ENCODE measurements at regions not wholly inside any gene's neighbourhood (a gene's known extent, or its start where the extent isn't known, plus 50 kb on each side); places are given as distances from the start of the nearest gene placed in this dataset.
"Not testable (repeated sequence)": the region's sequence is repeated elsewhere in the genome, so short reads cannot be mapped to it uniquely, and the experiment has no call there.

DNA sequence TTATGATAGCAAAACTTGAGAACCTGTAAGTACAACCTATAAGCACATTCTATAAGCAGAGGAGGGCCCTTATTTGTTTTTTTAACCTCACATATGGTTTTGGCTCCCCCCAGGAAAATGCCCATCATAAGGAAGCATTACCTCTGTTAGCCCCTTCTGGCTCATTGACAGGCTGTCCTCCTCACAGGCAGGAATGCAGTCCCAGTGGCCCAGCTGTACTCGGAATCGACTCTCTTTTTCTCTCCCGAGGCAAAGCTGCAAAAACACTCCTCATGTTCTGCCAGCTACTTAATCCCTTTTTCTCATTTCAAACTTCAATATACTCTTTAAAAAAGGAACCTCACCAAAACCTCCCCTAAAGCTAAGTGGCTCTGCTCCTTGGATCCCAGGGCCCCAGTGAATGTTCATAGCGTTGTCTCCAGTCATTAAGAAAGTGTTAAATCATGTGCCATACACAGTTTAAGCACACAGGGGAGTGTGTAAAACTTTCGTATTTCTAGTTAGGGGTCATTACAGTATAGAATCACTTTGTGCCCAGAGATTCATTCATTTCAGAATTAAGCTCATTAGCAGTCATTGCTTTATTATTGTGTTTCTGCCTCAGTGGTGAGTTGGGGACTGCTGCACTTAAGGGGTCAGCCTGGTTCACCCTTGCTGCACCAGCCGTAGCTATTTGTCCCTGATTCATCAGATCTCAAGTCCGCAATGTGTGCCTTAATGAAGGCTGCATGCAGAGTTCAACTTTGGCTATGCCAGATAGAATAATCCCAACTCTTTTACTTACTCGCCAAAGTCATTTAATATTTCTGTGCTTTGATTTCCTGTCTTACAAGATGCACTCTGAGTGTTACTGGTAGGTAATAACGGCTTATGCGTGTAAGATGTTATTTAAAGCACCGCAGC lies 57.6 kb downstream of the JRKL start:
- no peak for DNase-seq (ENCODE audit: low read depth in 2 of 2)

- no peak for DNase-seq (ENCODE audit: low read depth in 2 of 2)
These were observed 58.4 kb downstream of the JRKL start for GRCh38 chr11:96448225-96448624.

DNA sequence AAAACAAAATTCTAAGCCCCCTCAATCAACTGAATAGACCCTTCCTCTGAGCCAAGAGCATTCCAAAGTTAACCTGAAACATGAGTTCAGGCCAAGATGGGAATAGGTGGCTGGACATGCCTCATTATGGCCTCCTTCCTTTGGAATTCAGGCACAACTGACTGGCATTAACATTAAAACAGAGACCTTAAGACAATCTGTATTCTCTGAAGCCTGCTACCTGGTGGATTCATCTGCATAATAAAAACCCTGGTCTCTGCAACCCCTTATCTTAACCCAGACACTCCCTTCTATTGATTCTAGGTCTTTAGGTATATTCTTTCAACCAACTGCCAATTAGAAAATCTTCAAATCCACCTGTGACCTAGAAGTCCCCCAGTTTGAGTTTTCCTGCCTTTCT lies 66.3 kb downstream of the JRKL start:
- no peak for DNase-seq (ENCODE audit: low read depth in 2 of 2)

GRCh38 chr11:96459751-96460150 lies 69.9 kb downstream of the JRKL start:
- no peak for DNase-seq (ENCODE audit: low read depth in 2 of 2)

DNA sequence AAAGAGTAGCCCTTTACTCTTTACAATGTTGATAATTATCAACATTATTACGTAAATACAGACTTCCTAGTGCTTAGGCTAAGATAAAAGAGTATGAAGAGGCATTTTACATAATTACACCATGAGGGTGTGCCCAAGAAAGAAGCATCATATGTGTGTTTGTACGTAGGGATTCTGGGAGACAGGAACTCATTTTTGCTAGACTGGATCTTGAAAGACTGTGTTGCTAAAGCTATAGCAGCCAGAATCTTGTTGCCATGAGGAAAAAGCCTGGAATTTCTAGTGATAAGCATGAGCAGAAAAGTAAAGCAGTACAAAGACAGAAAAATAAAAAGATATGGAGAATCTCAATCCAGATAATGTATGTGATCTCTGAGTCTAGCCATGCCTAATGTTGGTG lies 72.1 kb downstream of the JRKL start:
- no peak for DNase-seq (ENCODE audit: low read depth in 2 of 2)

GRCh38 chr11:96464700-96465307 lies 75.0 kb downstream of the JRKL start:
- DNase-seq (ENCODE audit: low read depth in 2 of 2) = peak in 1 of 2 donors; percentile 3

DNA sequence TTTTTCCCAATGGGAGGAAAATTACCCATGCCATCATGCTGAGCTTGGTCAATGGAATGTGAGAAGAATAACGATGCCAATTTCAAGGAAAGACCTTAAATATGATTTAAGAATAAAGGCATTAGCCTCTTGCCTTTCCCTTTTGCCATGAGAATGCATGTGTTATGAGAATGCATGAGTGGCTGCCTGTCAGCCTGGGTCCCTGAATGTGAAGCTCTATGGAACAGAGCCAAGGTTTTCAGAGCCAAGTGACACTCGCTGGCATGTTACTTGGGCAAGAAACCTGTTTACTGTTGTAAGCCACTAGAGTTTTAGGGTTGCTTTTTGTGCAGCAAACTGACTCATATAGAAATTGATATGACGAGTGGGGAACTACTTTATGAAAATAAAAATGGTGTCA lies 75.7 kb downstream of the JRKL start:
- DNase-seq (ENCODE audit: low read depth in 2 of 2) = no peak

- no peak for DNase-seq (ENCODE audit: low read depth in 2 of 2)
These were observed 76.8 kb downstream of the JRKL start for GRCh38 chr11:96466607-96467006.

DNA sequence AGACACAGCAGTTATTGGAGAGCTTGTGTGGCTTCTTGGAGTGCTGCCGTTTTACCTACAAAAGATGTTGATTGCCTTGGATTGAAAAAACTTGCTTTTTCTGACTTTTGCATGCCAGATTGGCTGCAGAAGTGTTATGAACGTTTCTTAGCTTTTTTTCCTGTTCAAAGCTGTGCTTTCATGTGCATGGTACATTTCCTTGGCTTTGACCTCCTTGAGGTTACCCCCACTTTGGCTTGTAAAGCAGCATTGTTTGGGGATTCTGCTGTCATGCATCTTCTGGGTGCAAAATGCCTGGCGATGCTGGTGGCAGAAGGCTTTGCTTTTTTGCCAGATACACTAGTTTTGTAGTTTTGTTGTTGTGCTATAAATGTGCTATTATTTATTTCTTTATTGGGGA lies 80.0 kb downstream of the JRKL start:
- no peak for DNase-seq (ENCODE audit: low read depth in 2 of 2)

DNA sequence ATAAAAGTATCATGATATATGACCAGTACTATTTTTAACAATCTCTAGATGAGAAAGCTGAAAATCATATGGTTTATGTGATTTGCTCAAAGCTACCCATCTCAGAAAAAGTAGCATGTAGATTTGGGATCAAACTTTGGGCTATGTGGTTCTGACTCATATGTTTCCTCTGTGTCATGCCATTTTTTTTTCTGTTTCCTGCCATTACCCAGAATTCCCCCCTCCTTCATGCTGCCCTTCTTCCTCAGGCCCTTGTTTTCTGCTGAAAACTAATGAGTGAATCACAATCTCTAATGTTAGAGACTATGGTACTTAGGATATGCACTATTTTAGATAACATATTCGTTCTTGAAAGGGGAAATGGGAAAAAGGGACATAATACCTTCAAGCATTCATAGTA lies 80.7 kb downstream of the JRKL start:
- no peak for DNase-seq (ENCODE audit: low read depth in 2 of 2)

DNA sequence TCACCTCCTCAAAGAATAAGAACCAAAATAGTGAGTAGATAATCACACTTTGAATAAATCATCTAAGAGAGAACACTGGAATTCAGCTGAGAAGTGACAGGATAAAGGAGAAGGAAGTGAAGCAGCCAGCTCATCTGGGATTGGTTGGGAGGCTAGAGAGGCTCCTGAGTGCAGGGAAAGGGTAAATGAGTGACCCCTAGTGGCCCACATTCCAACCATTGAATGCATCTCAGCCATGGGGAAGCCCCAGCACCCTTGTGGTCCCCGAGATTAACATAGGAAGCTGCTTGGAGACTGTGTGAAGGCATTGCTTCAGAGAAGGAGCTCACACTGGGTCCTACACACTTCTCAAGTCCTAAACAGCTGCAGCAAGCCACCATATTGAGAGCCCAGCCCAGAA lies 82.3 kb downstream of the JRKL start:
- no peak for DNase-seq (ENCODE audit: low read depth in 2 of 2)

DNA sequence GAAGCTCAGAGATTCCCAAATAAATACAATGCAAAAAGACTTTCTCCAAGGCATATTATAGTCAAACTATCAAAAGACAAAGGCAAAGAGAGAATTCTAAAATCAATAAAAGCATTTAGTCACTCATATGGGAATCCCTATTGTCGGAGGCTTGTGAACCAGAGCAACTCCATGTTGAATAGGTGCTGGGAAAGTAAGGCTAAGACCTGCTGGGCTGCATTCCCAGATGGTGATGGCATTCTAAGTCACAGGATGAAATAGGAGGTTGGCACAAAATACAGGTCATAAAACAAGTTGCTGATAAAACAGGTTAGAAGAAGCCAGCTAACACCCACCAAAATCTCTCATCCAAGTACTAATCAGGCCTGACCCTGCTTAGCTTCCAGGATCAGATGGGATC lies 84.5 kb downstream of the JRKL start:
- no peak for DNase-seq (ENCODE audit: low read depth in 2 of 2)

DNA sequence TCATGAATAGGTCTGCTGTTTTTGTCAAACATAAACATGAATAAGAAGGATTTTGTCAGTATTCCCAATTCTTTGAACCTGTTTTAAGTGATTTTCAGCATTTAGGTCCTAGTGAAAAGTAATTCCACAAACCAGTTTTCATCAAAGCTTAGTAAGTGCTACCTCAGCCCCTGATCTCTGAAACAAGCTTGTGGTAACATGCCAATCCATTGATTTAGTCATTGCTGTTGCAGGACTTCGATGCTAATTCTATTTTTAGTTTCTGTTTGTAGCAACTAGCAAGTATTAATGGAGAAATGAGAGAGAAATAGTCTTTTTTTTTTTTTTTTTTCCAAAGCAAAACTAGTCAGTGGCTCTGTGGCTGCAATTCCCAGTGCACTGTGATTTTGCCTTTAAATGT lies 91.4 kb downstream of the JRKL start:
- DNase-seq (ENCODE audit: low read depth in 2 of 2) = no peak

- no peak for DNase-seq (ENCODE audit: low read depth in 2 of 2)
These were observed 92.0 kb downstream of the JRKL start for GRCh38 chr11:96481771-96482170.

GRCh38 chr11:96482193-96482592 lies 92.4 kb downstream of the JRKL start:
- no peak for DNase-seq (ENCODE audit: low read depth in 2 of 2)

DNA sequence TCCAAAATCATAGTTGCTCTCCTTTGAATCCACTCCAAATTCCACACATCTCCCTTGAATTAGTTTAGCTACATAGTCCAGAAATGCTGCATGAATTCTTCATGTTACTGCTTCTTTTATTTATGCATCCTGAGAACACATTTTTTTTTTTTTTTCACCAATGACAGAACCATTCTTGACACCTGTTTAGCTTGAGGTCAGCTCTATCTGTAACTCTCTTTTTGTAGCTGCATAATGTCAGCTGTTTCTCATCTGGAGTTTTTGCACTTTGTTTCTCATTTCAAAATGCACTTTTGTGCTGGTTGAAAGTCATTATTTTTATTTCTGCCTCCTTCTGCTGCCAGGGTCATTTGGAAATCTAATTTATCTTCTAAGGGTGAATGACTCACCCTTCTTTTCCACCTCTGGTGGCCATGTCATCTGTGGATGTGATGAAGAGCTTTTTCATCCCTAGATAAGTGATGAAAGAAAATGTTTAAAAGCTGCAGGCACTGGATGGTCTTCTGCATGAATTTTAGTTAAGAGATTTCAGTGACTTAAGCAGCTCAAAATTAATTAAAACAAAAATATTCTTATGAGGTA lies 93.7 kb downstream of the JRKL start:
- no peak for DNase-seq (ENCODE audit: low read depth in 2 of 2)

DNA sequence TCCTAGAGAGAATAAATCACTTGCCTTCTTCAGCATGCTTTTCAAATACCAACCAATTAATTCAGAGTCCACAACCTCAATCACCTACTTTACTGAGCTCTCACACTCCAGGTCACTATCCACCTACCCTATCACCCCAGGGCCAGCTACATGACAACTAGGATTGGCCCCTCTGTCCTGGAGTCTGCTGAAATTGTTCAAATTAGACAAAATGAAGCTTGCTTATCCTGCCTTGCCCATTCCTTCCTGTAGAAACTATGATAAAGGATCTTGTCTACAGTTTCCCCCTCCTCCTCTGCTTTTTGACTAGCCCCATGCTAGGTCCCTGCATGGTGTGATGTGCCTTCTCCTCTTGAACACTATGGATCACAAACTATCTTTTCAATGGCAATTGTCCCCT lies 94.5 kb downstream of the JRKL start:
- no peak for DNase-seq (ENCODE audit: low read depth in 2 of 2)

- DNase-seq (ENCODE audit: low read depth in 2 of 2) = no peak
These were observed 97.2 kb downstream of the JRKL start for GRCh38 chr11:96486890-96487611.

DNA sequence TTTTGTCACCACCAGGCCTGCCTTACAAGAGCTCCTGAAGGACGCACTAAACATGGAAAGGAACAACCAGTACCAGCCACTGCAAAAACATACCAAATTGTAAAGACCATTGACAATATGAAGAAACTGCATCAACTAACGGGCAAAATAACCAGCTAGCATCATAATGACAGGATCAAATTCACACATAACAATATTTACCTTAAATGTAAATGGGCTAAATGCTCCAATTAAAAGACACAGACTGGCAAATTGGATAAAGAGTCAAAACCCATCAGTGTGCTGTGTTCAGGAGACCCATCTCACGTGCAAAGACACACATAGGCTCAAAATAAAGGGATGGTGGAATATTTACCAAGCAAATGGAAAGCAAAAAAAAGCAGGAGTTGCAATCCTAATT lies 99.1 kb downstream of the JRKL start:
- DNase-seq (ENCODE audit: low read depth in 2 of 2) = not testable (repeated sequence)

DNA sequence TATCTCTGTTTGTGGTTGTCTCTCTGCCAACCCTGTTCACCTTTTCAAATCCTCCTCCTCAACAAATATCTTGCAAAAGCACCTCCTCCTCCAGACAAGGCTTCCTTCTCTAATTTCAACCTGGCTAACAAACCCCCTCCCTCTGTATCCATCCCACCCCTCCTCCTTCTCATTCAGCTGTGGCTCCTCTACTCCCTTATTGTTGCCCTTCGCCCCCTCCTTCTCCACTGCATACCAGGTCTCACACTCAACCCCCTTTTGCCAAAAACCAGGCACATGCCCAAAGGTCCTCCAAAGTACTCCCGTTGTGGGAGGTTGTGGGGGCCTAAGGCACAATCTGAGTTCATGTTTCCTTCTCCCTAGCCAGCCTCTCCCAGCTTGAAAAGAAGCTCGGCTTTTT lies 110.6 kb downstream of the JRKL start:
- DNase-seq (ENCODE audit: low read depth in 2 of 2) = no peak

DNA sequence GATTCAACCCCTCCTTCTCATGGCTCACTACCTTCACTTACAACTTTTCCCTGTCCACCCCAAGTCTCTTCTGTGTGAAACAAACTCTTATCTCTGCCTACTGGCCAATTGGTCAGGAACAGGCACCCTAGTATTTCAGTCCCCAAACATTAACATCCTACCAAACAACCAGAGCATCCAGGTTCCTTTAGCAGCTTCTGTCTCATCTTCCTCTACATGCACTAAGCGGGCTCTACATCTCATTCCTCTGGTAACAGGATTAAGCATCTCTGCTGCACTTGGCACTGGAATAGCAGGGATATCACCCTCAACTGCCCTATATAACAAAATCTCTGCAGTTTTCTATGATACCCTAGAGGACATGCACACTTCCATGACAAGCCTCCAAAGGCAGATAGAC lies 116.2 kb downstream of the JRKL start:
- DNase-seq (ENCODE audit: low read depth in 2 of 2) = no peak

- no peak for DNase-seq (ENCODE audit: low read depth in 2 of 2)
These were observed 117.1 kb downstream of the JRKL start for GRCh38 chr11:96506953-96507354.

Data from activated CD4-positive, alpha-beta T cell treated with anti-CD3 and anti-CD28 coated beads for 24 hours (primary cell).